ENCODE measurements at regions not wholly inside any gene's neighbourhood (a gene's known extent, or its start where the extent isn't known, plus 50 kb on each side); places are given as distances from the start of the nearest gene placed in this dataset.

- TF ChIP-seq ZC3H10 (CRISPR knock-in tag; IDR thresholded peaks at IDR 0.05) = no peak
- no peak for TF ChIP-seq ISL1 (CRISPR knock-in tag; IDR thresholded peaks at IDR 0.05)
- TF ChIP-seq, protein P1, sequence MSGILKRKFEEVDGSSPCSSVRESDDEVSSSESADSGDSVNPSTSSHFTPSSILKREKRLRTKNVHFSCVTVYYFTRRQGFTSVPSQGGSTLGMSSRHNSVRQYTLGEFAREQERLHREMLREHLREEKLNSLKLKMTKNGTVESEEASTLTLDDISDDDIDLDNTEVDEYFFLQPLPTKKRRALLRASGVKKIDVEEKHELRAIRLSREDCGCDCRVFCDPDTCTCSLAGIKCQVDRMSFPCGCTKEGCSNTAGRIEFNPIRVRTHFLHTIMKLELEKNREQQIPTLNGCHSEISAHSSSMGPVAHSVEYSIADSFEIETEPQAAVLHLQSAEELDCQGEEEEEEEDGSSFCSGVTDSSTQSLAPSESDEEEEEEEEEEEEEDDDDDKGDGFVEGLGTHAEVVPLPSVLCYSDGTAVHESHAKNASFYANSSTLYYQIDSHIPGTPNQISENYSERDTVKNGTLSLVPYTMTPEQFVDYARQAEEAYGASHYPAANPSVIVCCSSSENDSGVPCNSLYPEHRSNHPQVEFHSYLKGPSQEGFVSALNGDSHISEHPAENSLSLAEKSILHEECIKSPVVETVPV (CRISPR knock-in tag; IDR thresholded peaks at IDR 0.05) = no peak
- no peak for TF ChIP-seq SNAI2 (CRISPR knock-in tag; IDR thresholded peaks at IDR 0.05)
- TF ChIP-seq PPARA (CRISPR knock-in tag; IDR thresholded peaks at IDR 0.05; ENCODE audit: borderline replicate concordance) = no peak
- TF ChIP-seq PATZ1 (CRISPR knock-in tag; IDR thresholded peaks at IDR 0.05; ENCODE audit: borderline replicate concordance) = no peak
- TF ChIP-seq OSR1 (CRISPR knock-in tag; IDR thresholded peaks at IDR 0.05) = no peak
- no peak for TF ChIP-seq TCF4 (CRISPR knock-in tag; IDR thresholded peaks at IDR 0.05; ENCODE audit: borderline replicate concordance)
- no peak for TF ChIP-seq RARB (CRISPR knock-in tag; IDR thresholded peaks at IDR 0.05)
- no peak for TF ChIP-seq BACH2 (CRISPR knock-in tag; IDR thresholded peaks at IDR 0.05; ENCODE audit: borderline replicate concordance)
Measured at GRCh38 chr6:63437058-63437457, 117.3 kb upstream of the LGSN start.
